Trophoblast cell (in vitro differentiated cells and primary cell): ENCODE measurements at regions not wholly inside any gene's neighbourhood (a gene's known extent, or its start where the extent isn't known, plus 50 kb on each side); places are given as distances from the start of the nearest gene placed in this dataset.

Experiments
- DNase-seq, 2 donors: peaks; one replicate each; pipeline ENCODE4 v3.0.0-alpha.2; 2016
- H2AFZ ChIP-seq: 2 replicates; pipeline ENCODE4 v1.6.1; 2013; ENCODE audit warnings: low read length, moderate library complexity, mild to moderate bottlenecking; ENCODE audit not compliant: insufficient read depth, poor library complexity
- H2AK5ac ChIP-seq: 2 replicates; pipeline ENCODE4 v1.6.1; 2013; ENCODE audit warnings: mild to moderate bottlenecking, low read length
- H2BK120ac ChIP-seq: 2 replicates; pipeline ENCODE4 v1.6.1; 2013; ENCODE audit warnings: low read length, mild to moderate bottlenecking, moderate library complexity; ENCODE audit not compliant: insufficient read depth, poor library complexity
- H2BK12ac ChIP-seq: 2 replicates; pipeline ENCODE4 v1.6.1; 2013; ENCODE audit warnings: mild to moderate bottlenecking, low read length, moderate library complexity
- H2BK5ac ChIP-seq: 2 replicates; pipeline ENCODE4 v1.6.1; 2013; ENCODE audit warnings: low read length, low read depth, moderate library complexity, mild to moderate bottlenecking; ENCODE audit not compliant: poor library complexity
- H3K14ac ChIP-seq: 2 replicates; pipeline ENCODE4 v1.6.1; 2013; ENCODE audit warnings: mild to moderate bottlenecking, low read length
- H3K18ac ChIP-seq: 2 replicates; pipeline ENCODE4 v1.6.1; 2013; ENCODE audit warnings: mild to moderate bottlenecking, low read length
- H3K23ac ChIP-seq: 2 replicates; pipeline ENCODE4 v1.6.1; 2013; ENCODE audit warnings: low read length
- H3K27ac ChIP-seq: 2 replicates; pipeline ENCODE4 v1.5.1; 2013; ENCODE audit warnings: low read depth, mild to moderate bottlenecking, inconsistent platforms, low read length, moderate library complexity
- H3K27me3 ChIP-seq: 2 replicates; pipeline ENCODE4 v1.6.1; 2013; ENCODE audit warnings: inconsistent platforms, mild to moderate bottlenecking, low read length, moderate library complexity; ENCODE audit not compliant: insufficient read depth
- H3K36me3 ChIP-seq, 2 experiments: 1 replicate in 1 of 2; 2 replicates in 1 of 2; pipeline ENCODE4 v1.6.1; 2013; ENCODE audit warnings: low read length in 2 of 2, mild to moderate bottlenecking in 2 of 2, moderate library complexity in 1 of 2; ENCODE audit not compliant: insufficient read depth in 2 of 2, control insufficient read depth in 1 of 2
- H3K4ac ChIP-seq: 2 replicates; pipeline ENCODE4 v1.6.1; 2013; ENCODE audit warnings: low read depth, mild to moderate bottlenecking, low read length, moderate library complexity
- H3K4me1 ChIP-seq, 2 experiments: 1 replicate in 1 of 2; 2 replicates in 1 of 2; pipeline ENCODE4 v1.6.1; 2013; ENCODE audit warnings: low read length in 2 of 2, mild to moderate bottlenecking in 2 of 2, moderate library complexity in 1 of 2; ENCODE audit not compliant: insufficient read depth in 2 of 2, control insufficient read depth in 1 of 2
- H3K4me2 ChIP-seq: 2 replicates; pipeline ENCODE4 v1.6.1; 2013; ENCODE audit warnings: inconsistent platforms, mild to moderate bottlenecking, low read length, moderate library complexity
- H3K4me3 ChIP-seq: 2 replicates; pipeline ENCODE4 v1.5.1; 2013; ENCODE audit warnings: mild to moderate bottlenecking, low read depth, low read length, inconsistent platforms
- H3K79me1 ChIP-seq: one replicate; pipeline ENCODE4 v1.6.1; 2013; ENCODE audit warnings: low read length
- H3K79me2 ChIP-seq: 2 replicates; pipeline ENCODE4 v1.6.1; 2013; ENCODE audit warnings: low read length, mild to moderate bottlenecking; ENCODE audit not compliant: control insufficient read depth, insufficient read depth, poor library complexity
- H3K9ac ChIP-seq: 2 replicates; pipeline ENCODE4 v1.6.1; 2013; ENCODE audit warnings: mild to moderate bottlenecking, low read length
- H3K9me3 ChIP-seq: 2 replicates; pipeline ENCODE4 v1.6.1; 2013; ENCODE audit warnings: low read depth, mild to moderate bottlenecking, control low read depth, inconsistent platforms, low read length; ENCODE audit not compliant: insufficient read depth
- H4K12ac ChIP-seq: 2 replicates; pipeline ENCODE4 v1.6.1; 2013; ENCODE audit warnings: low read depth, mild to moderate bottlenecking, low read length, moderate library complexity
- H4K8ac ChIP-seq: 2 replicates; pipeline ENCODE4 v1.6.1; 2013; ENCODE audit warnings: low read depth, mild to moderate bottlenecking, low read length, moderate library complexity
- H4K91ac ChIP-seq: one replicate; pipeline ENCODE4 v1.6.1; 2013; ENCODE audit warnings: low read depth, mild to moderate bottlenecking, low read length, moderate library complexity
- WGBS: extraction: QIAGEN DNeasy Blood & Tissue Kit; methylation state at CpG from one replicate; pipeline ENCODE4 v1.1.7; 2013; ENCODE audit warnings: missing lambda C conversion rate; ENCODE audit not compliant: insufficient read length, insufficient coverage; ENCODE audit errors: extremely low coverage; 5-methylcytosine and 5-hydroxymethylcytosine counted together

- no peaks in the 10 kb centered on the region for H3K27me3 ChIP-seq
- no peak overlapping the region for H4K12ac ChIP-seq
- H2AK5ac ChIP-seq = no peak overlapping the region
- H3K23ac ChIP-seq = no peak overlapping the region
- no peaks in the 10 kb centered on the region for H3K79me1 ChIP-seq
- WGBS = no CpG with 5 or more reads among the region's 1 CpG
- H3K9me3 ChIP-seq = no peaks in the 10 kb centered on the region
- H3K4me2 ChIP-seq = no peak overlapping the region
- no peak overlapping the region for H3K4ac ChIP-seq
- H2BK120ac ChIP-seq = no peak overlapping the region
- H3K9ac ChIP-seq = no peak overlapping the region
- no peak overlapping the region for H2BK12ac ChIP-seq
- no peaks in the 10 kb centered on the region for H3K4me1 ChIP-seq
- H3K14ac ChIP-seq = no peak overlapping the region
- H3K36me3 ChIP-seq = no peaks in the 10 kb centered on the region
- no peak overlapping the region for H2AFZ ChIP-seq
- no peak overlapping the region for H3K18ac ChIP-seq
- H4K91ac ChIP-seq = no peak overlapping the region
- no peak overlapping the region for H3K4me3 ChIP-seq
- H4K8ac ChIP-seq = no peak overlapping the region
- DNase-seq = no peak
- H3K79me2 ChIP-seq = no peaks in the 10 kb centered on the region
- H2BK5ac ChIP-seq = no peak overlapping the region
- H3K27ac ChIP-seq = no peak overlapping the region
Observed at GRCh38 chr11:109798521-109798920, 294.7 kb upstream of the ZC3H12C start.

GRCh38 chr11:109799604-109800003 lies 293.6 kb upstream of the ZC3H12C start:
- no peak overlapping the region for H4K12ac ChIP-seq
- no peaks in the 10 kb centered on the region for H3K27me3 ChIP-seq
- H3K36me3 ChIP-seq = no peaks in the 10 kb centered on the region
- H3K18ac ChIP-seq = no peak overlapping the region
- no peak overlapping the region for H3K4me2 ChIP-seq
- WGBS = no CpG with 5 or more reads among the region's 2 CpGs
- H3K9me3 ChIP-seq = no peaks in the 10 kb centered on the region
- no peak overlapping the region for H2BK12ac ChIP-seq
- no peak overlapping the region for H3K4ac ChIP-seq
- H3K23ac ChIP-seq = no peak overlapping the region
- no peak overlapping the region for H4K91ac ChIP-seq
- H3K4me1 ChIP-seq = no peaks in the 10 kb centered on the region
- H4K8ac ChIP-seq = no peak overlapping the region
- H2AK5ac ChIP-seq = no peak overlapping the region
- H2BK120ac ChIP-seq = no peak overlapping the region
- H3K27ac ChIP-seq = no peak overlapping the region
- H3K79me1 ChIP-seq = no peaks in the 10 kb centered on the region
- H3K4me3 ChIP-seq = no peak overlapping the region
- no peak for DNase-seq
- no peak overlapping the region for H3K14ac ChIP-seq
- H2AFZ ChIP-seq = no peak overlapping the region
- no peak overlapping the region for H2BK5ac ChIP-seq
- H3K79me2 ChIP-seq = no peaks in the 10 kb centered on the region
- H3K9ac ChIP-seq = no peak overlapping the region

GRCh38 chr11:109804911-109805310 lies 288.3 kb upstream of the ZC3H12C start:
- Histone ChIP-seq H2BK12ac (no peak overlapping the region), H2BK5ac (no peak overlapping the region), H3K4me2 (no peak overlapping the region), H3K9me3 (no peaks in the 10 kb centered on the region), H4K12ac (no peak overlapping the region), H3K79me2 (no peaks in the 10 kb centered on the region), H3K18ac (no peak overlapping the region), H3K4me3 (no peak overlapping the region), H3K4ac (no peak overlapping the region), H3K4me1 (no peaks in the 10 kb centered on the region), H3K79me1 (no peaks in the 10 kb centered on the region), H3K9ac (no peak overlapping the region), H2BK120ac (no peak overlapping the region), H3K36me3 (no peaks in the 10 kb centered on the region), H2AFZ (no peak overlapping the region), H4K91ac (no peak overlapping the region), H3K23ac (no peak overlapping the region), H2AK5ac (no peak overlapping the region), H4K8ac (no peak overlapping the region), H3K27me3 (no peaks in the 10 kb centered on the region), H3K27ac (no peak overlapping the region), H3K14ac (no peak overlapping the region)
- no CpG with 5 or more reads among the region's 1 CpG for WGBS
- no peak for DNase-seq

GRCh38 chr11:109806205-109806604 lies 287.0 kb upstream of the ZC3H12C start:
- Histone ChIP-seq H2BK5ac (no peak overlapping the region), H3K4ac (no peak overlapping the region), H3K9ac (no peak overlapping the region), H4K91ac (no peak overlapping the region), H4K8ac (no peak overlapping the region), H4K12ac (no peak overlapping the region), H3K23ac (no peak overlapping the region), H3K36me3 (no peaks in the 10 kb centered on the region), H3K79me1 (no peaks in the 10 kb centered on the region), H3K27me3 (no peaks in the 10 kb centered on the region), H3K4me3 (no peak overlapping the region), H3K14ac (no peak overlapping the region), H2AFZ (no peak overlapping the region), H2BK120ac (no peak overlapping the region), H3K4me2 (no peak overlapping the region), H3K79me2 (no peaks in the 10 kb centered on the region), H3K27ac (no peak overlapping the region), H3K9me3 (no peaks in the 10 kb centered on the region), H2BK12ac (no peak overlapping the region), H3K4me1 (no peaks in the 10 kb centered on the region), H2AK5ac (no peak overlapping the region), H3K18ac (no peak overlapping the region)
- no peak for DNase-seq
- no CpG with 5 or more reads among the region's 1 CpG for WGBS
